Endothelial cell of umbilical vein (primary cell): ENCODE measurements at regions not wholly inside any gene's neighbourhood (a gene's known extent, or its start where the extent isn't known, plus 50 kb on each side); places are given as distances from the start of the nearest gene placed in this dataset.
A peak's percentile ranks its signal among the peaks of the same experiment; 100 is the strongest.

ENCODE experiments used
- BruUV-seq: library from RNA; stranded (reverse); fragments of 400-500 nt; replicated peaks from 2 replicates; lab custom pipeline; 2021; lab: Mats Ljungman, UMichigan
- CTCF ChIA-PET: fragments of 300-600, 350-600 bp; sonication (Branson Sonifier 250); formaldehyde crosslinking; loops from one replicate; lab custom pipeline; 2021; ENCODE audit warnings: antibody characterized with exemption, inconsistent platforms; lab: Charles Lee
- POLR2A ChIA-PET: fragments of 300-600, 350-600 bp; sonication (Branson Sonifier 250); formaldehyde crosslinking; loops from one replicate; lab custom pipeline; 2021; ENCODE audit warnings: antibody characterized with exemption, inconsistent platforms; lab: Charles Lee
- DNase-seq: peaks from one replicate; pipeline ENCODE4 v3.0.0-alpha.2; 2011; ENCODE audit warnings: low read depth, low spot score
- FAIRE-seq: peaks from 2 replicates; lab custom pipeline; 2011; peaks lifted over from hg19 to GRCh38; lab: Jason Lieb, UNC
- H2AFZ ChIP-seq: 2 replicates; pipeline ENCODE4 v1.6.0; 2012; ENCODE audit warnings: low read depth, low read length, control low read depth, inconsistent platforms
- H3K27ac ChIP-seq: 2 replicates; pipeline ENCODE4 v1.5.1; 2011; ENCODE audit warnings: low read depth, mild to moderate bottlenecking, control low read depth, low read length, moderate library complexity; ENCODE audit not compliant: insufficient read depth
- H3K27me3 ChIP-seq, 2 experiments: 2 replicates each; pipeline versions ENCODE4 v1.6.0 to v1.6.1; 2011; ENCODE audit warnings: low read length in 2 of 2, mixed read lengths in 1 of 2; ENCODE audit not compliant: control insufficient read depth in 2 of 2, insufficient read depth in 2 of 2
- H3K36me3 ChIP-seq, 2 experiments: 2 replicates in 1 of 2; 3 replicates in 1 of 2; pipeline ENCODE4 v1.5.1; 2011; ENCODE audit warnings: low read length in 2 of 2, mild to moderate bottlenecking in 1 of 2, moderate library complexity in 1 of 2; ENCODE audit not compliant: control insufficient read depth in 2 of 2, insufficient read depth in 2 of 2; ENCODE audit errors: extremely low read depth in 1 of 2
- H3K4me1 ChIP-seq: 3 replicates; pipeline ENCODE4 v1.5.1; 2011; ENCODE audit warnings: mild to moderate bottlenecking, low read length; ENCODE audit not compliant: control insufficient read depth, insufficient read depth; ENCODE audit errors: extremely low read depth
- H3K4me2 ChIP-seq: 2 replicates; pipeline ENCODE4 v1.6.1; 2011; ENCODE audit warnings: low read length, control low read depth, mixed read lengths; ENCODE audit not compliant: insufficient read depth
- H3K4me3 ChIP-seq, 3 experiments: fragments of 200-600 bp in 1 of 3; sonication (generic), shearing (Covaris generic) in 1 of 3; replicated peaks in 1 of 3; 2 replicates each; pipeline ENCODE4 v1.5.1; 2011 to 2016; ENCODE audit warnings: control low read depth in 3 of 3, low read length in 3 of 3, mild to moderate bottlenecking in 2 of 3, inconsistent platforms in 1 of 3, low read depth in 1 of 3, moderate library complexity in 1 of 3; ENCODE audit not compliant: insufficient read depth in 1 of 3
- H3K79me2 ChIP-seq: 2 replicates; pipeline ENCODE4 v1.6.0; 2012; ENCODE audit warnings: low read length, inconsistent platforms; ENCODE audit not compliant: control insufficient read depth, insufficient read depth
- H3K9ac ChIP-seq: replicated peaks from 2 replicates; pipeline ENCODE3; 2011; ENCODE audit warnings: low read length, control low read depth; ENCODE audit not compliant: insufficient read depth; ENCODE audit errors: extremely low read depth
- H3K9me1 ChIP-seq: replicated peaks from 3 replicates; pipeline ENCODE4 v1.6.0; 2011; ENCODE audit warnings: mild to moderate bottlenecking, low read length; ENCODE audit not compliant: control insufficient read depth, insufficient read depth; ENCODE audit errors: extremely low read depth
- H3K9me3 ChIP-seq: replicated peaks from 2 replicates; pipeline ENCODE4 v1.5.1; 2012; ENCODE audit warnings: low read length, inconsistent platforms; ENCODE audit not compliant: control insufficient read depth, insufficient read depth
- H4K20me1 ChIP-seq: replicated peaks from 2 replicates; pipeline ENCODE3; 2011; ENCODE audit warnings: mild to moderate bottlenecking, low read length; ENCODE audit not compliant: control insufficient read depth, insufficient read depth; ENCODE audit errors: extremely low read depth
- EZH2 ChIP-seq: IDR thresholded peaks from 2 replicates; pipeline ENCODE4 v1.6.1; 2012; ENCODE audit warnings: borderline replicate concordance, low read depth, mild to moderate bottlenecking, moderate library complexity, low read length, inconsistent platforms; ENCODE audit not compliant: severe bottlenecking
- FOS ChIP-seq: IDR thresholded peaks from 2 replicates; pipeline ENCODE4 v1.6.1; 2011; ENCODE audit warnings: mild to moderate bottlenecking, low read length, moderate library complexity, borderline replicate concordance; ENCODE audit not compliant: insufficient read depth
- GATA2 ChIP-seq: IDR thresholded peaks from 2 replicates; pipeline ENCODE4 v1.7.0; 2011; ENCODE audit warnings: low read depth, mild to moderate bottlenecking, moderate library complexity, mixed read lengths, low read length; ENCODE audit not compliant: insufficient read length, insufficient read depth
- JUN ChIP-seq: IDR thresholded peaks from 2 replicates; pipeline ENCODE4 v1.6.1; 2011; ENCODE audit warnings: borderline replicate concordance, low read depth; ENCODE audit not compliant: insufficient read length, insufficient read depth
- MYC ChIP-seq: IDR thresholded peaks from one replicate; pipeline ENCODE4 v1.6.1; 2011; ENCODE audit warnings: mild to moderate bottlenecking, low read depth, low read length
- POLR2A ChIP-seq: IDR thresholded peaks from 2 replicates; pipeline ENCODE4 v1.6.1; 2012; ENCODE audit warnings: low read depth, mild to moderate bottlenecking, control low read depth, low read length
- POLR2AphosphoS5 ChIP-seq: IDR thresholded peaks from 2 replicates; pipeline ENCODE4 v1.6.1; 2012; ENCODE audit warnings: low read depth, mild to moderate bottlenecking, control low read depth, low read length, moderate library complexity; ENCODE audit not compliant: insufficient read depth
- dilution Hi-C: fragments of 300-500 bp; cut with MboI; formaldehyde crosslinking; loops from one replicate; pipeline ENCODE4 v1.15.0; 2019; ENCODE audit warnings: low sequenced_read_pairs; ENCODE audit not compliant: extremely low pct_ligation_motif_present
- intact Hi-C: fragments of 100-400 bp; cut with micrococcal nuclease; formaldehyde crosslinking; loops from one replicate; pipeline ENCODE4 v1.10.0; 2022
- TF ChIP-seq, protein P1 (sequence below): IDR thresholded peaks from 2 replicates; pipeline ENCODE4 v1.6.1; 2011; ENCODE audit not compliant: insufficient read depth, insufficient read length
- TF ChIP-seq, protein P2 (sequence below), 2 donors: IDR thresholded peaks; 1 replicate in 1 of 2; 2 replicates in 1 of 2; pipeline ENCODE4 v1.5.1; 2011; ENCODE audit warnings: low read length in 2 of 2, mild to moderate bottlenecking in 2 of 2, moderate library complexity in 2 of 2, control low read depth in 1 of 2, inconsistent platforms in 1 of 2, low read depth in 1 of 2; ENCODE audit not compliant: insufficient read depth in 1 of 2; ENCODE audit errors: extremely low read depth in 1 of 2

DNA sequence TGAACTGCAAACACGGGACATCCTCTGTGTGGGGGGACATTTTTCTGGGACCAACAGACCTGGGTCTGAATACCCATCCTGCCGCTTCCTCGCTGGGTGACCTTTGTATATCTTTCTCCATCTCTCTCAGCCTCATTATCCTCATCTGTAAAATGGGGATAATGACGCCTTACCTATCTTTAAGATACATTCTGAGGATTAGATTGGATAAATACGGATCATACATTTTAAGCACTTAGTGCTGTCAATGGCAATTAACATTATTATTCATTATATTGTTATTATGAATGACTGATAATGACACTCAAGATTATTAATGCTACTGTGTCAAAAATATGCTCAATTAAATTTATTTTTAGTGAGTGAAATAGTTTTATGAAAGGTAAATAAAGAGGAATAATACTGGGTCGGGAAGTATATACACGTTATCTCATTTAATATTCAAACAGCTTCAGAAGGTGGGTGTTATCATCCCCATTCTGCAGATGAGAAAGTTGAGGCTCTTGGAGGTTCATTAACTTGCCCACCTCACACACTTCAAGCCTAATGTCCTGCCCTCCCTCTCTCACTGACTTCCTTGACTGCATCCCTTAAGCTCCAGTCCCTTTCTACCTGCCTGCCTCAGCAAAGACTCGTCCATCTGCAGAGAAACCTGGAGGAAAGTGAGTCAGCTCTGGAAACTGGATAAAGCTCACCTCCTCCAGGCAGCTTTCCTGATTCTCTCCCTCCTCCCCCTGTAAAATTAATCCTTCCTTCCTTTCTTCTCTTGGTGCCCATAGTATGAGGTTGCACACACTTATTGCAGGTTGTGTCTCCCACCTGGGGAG lies 120.7 kb upstream of the JUN start:
- H3K4me2 ChIP-seq, result peak overlapping the region; percentile 25
- no peaks in the 10 kb centered on the region for H3K9me1 ChIP-seq
- no peaks in the 10 kb centered on the region for H3K27me3 ChIP-seq
- ChIA-PET POLR2A (no interaction called here), CTCF (no interaction called here)
- no peak for FAIRE-seq
- no peaks in the 10 kb centered on the region for H3K9me3 ChIP-seq
- BruUV-seq, result no TSS peak
- DNase-seq, result no peak
- H3K79me2 ChIP-seq, result no peaks in the 10 kb centered on the region
- peak overlapping the region; percentile 71 for H3K9ac ChIP-seq
- H2AFZ ChIP-seq, result no peak overlapping the region
- H3K36me3 ChIP-seq, result no peaks in the 10 kb centered on the region
- H3K27ac ChIP-seq, result peak overlapping the region; percentile 64
- no peaks in the 10 kb centered on the region for H4K20me1 ChIP-seq
- intact Hi-C loops (loop anchor here (2.0 kb wide), 1 partner anchor 392 kb away; the partner anchor contains the start of gene FGGY), dilution Hi-C loops (no loop called here)
- peak; percentile 45 for TF ChIP-seq GATA2
- TF ChIP-seq POLR2A, result no peak
- H3K4me3 ChIP-seq, result peak overlapping the region in 1 of 3 experiments; percentile 41
- H3K4me1 ChIP-seq, result peaks cover 46% of the 10 kb centered on the region

DNA sequence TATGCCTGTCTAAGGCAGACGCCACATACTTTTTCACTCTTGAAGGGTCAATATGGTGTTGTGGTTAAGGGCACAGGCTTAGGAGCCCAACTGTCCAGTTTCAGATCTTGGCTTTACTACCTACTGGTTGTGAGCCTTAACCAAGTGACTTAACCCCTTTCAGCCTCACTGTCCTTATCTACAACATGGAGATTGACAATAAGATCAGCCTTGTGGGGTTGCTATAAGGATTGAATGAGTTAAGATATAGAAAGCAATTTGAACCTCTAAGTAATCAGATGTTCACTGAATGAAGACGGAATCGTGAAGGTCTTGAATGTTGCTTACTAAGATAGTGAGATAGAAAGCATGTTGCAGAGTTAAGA lies 121.3 kb upstream of the JUN start:
- Histone ChIP-seq H3K4me3 (no peak overlapping the region), H3K36me3 (no peaks in the 10 kb centered on the region), H3K27ac (no peak overlapping the region), H3K79me2 (no peaks in the 10 kb centered on the region), H3K27me3 (no peaks in the 10 kb centered on the region), H3K4me2 (no peak overlapping the region), H3K9me3 (no peaks in the 10 kb centered on the region), H3K4me1 (peaks cover 48% of the 10 kb centered on the region), H3K9me1 (no peaks in the 10 kb centered on the region), H2AFZ (no peak overlapping the region), H4K20me1 (no peaks in the 10 kb centered on the region), H3K9ac (no peak overlapping the region)
- intact Hi-C loops (loop anchor here (2.0 kb wide), 1 partner anchor 392 kb away; the partner anchor contains the start of gene FGGY), dilution Hi-C loops (no loop called here)
- BruUV-seq, result no TSS peak
- TF ChIP-seq, protein P1, sequence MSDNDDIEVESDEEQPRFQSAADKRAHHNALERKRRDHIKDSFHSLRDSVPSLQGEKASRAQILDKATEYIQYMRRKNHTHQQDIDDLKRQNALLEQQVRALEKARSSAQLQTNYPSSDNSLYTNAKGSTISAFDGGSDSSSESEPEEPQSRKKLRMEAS, result no peak
- no peak for TF ChIP-seq POLR2A
- no peak for TF ChIP-seq FOS
- no peak for TF ChIP-seq GATA2
- TF ChIP-seq EZH2, result no peak
- no peak for TF ChIP-seq JUN
- no peak for TF ChIP-seq POLR2AphosphoS5
- no peak for TF ChIP-seq MYC
- TF ChIP-seq, protein P2, sequence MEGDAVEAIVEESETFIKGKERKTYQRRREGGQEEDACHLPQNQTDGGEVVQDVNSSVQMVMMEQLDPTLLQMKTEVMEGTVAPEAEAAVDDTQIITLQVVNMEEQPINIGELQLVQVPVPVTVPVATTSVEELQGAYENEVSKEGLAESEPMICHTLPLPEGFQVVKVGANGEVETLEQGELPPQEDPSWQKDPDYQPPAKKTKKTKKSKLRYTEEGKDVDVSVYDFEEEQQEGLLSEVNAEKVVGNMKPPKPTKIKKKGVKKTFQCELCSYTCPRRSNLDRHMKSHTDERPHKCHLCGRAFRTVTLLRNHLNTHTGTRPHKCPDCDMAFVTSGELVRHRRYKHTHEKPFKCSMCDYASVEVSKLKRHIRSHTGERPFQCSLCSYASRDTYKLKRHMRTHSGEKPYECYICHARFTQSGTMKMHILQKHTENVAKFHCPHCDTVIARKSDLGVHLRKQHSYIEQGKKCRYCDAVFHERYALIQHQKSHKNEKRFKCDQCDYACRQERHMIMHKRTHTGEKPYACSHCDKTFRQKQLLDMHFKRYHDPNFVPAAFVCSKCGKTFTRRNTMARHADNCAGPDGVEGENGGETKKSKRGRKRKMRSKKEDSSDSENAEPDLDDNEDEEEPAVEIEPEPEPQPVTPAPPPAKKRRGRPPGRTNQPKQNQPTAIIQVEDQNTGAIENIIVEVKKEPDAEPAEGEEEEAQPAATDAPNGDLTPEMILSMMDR (IDR thresholded peaks at IDR 0.05; ENCODE audit: extremely low read depth in 1 of 2, insufficient read depth in 1 of 2, low read depth in 1 of 2, low read length in 2 of 2), result no peak
- ChIA-PET CTCF (no interaction called here), POLR2A (no interaction called here)
- DNase-seq (peak; percentile 21), FAIRE-seq (no peak)
